ENCODE measurements at regions not wholly inside any gene's neighbourhood (a gene's known extent, or its start where the extent isn't known, plus 50 kb on each side); places are given as distances from the start of the nearest gene placed in this dataset.

DNA sequence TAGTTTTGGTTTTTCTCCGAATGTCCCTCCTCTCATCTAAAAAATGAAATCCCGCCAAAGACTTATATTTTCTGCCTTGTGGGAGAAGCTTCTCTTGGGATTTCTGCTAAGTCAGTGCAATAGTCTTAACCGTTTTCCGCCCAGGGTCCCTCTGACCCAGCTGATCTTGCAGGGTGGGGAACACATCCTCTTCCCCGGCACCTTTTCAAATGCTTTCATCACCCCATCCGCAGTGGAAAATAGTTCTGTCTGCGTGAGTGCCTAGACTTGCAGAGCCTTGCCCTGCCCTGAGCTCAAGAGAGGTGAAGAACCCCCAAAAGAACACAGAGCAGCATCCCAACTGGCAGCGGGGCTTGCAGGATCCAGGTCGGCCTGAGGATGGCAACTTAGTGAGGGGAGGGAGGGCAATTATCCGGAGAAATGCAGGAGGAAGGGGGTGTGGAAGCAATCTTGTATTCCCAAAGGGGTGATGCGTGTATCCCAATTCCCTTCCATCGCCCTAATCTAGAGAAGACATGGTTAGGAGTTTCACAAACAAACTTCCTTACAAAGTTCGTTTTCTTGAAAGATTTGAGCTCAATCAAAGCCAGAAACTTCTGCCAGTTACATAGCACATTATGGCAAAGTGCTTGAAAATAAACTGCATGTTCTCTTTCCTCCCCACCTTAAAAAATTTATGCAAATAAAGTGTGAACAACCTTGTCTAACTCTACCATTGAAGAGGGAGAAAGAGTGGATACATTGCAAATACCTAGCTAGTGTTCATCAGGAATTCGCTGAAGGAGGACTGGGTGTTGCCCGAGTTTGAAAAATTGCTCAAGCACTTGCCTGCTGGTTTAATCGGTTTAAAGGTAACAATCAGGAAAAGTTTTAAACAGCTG is 79.9 kb downstream of the NR2F2 start:
- Histone ChIP-seq H3K27ac (ENCODE audit: poor library complexity, severe bottlenecking) (no peak overlapping the region), H3K9me3 (ENCODE audit: severe bottlenecking) (no peaks in the 10 kb centered on the region), H3K4me1 (ENCODE audit: insufficient read depth, poor library complexity, severe bottlenecking) (no peaks in the 10 kb centered on the region), H3K4me3 (ENCODE audit: severe bottlenecking) (no peak overlapping the region), H3K36me3 (ENCODE audit: low read depth) (no peaks in the 10 kb centered on the region), H3K27me3 (ENCODE audit: insufficient read depth, poor library complexity, severe bottlenecking) (peaks cover 100% of the 10 kb centered on the region)
- DNase-seq (ENCODE audit: low spot score) (no peak), ATAC-seq (ENCODE audit: low read depth) (0 out of 3 replicates have a peak, but pooled peaks have one; percentile 9)
- TF ChIP-seq, protein P1, sequence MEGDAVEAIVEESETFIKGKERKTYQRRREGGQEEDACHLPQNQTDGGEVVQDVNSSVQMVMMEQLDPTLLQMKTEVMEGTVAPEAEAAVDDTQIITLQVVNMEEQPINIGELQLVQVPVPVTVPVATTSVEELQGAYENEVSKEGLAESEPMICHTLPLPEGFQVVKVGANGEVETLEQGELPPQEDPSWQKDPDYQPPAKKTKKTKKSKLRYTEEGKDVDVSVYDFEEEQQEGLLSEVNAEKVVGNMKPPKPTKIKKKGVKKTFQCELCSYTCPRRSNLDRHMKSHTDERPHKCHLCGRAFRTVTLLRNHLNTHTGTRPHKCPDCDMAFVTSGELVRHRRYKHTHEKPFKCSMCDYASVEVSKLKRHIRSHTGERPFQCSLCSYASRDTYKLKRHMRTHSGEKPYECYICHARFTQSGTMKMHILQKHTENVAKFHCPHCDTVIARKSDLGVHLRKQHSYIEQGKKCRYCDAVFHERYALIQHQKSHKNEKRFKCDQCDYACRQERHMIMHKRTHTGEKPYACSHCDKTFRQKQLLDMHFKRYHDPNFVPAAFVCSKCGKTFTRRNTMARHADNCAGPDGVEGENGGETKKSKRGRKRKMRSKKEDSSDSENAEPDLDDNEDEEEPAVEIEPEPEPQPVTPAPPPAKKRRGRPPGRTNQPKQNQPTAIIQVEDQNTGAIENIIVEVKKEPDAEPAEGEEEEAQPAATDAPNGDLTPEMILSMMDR (IDR thresholded peaks at IDR 0.05; ENCODE audit: poor library complexity, severe bottlenecking): no peak

DNA sequence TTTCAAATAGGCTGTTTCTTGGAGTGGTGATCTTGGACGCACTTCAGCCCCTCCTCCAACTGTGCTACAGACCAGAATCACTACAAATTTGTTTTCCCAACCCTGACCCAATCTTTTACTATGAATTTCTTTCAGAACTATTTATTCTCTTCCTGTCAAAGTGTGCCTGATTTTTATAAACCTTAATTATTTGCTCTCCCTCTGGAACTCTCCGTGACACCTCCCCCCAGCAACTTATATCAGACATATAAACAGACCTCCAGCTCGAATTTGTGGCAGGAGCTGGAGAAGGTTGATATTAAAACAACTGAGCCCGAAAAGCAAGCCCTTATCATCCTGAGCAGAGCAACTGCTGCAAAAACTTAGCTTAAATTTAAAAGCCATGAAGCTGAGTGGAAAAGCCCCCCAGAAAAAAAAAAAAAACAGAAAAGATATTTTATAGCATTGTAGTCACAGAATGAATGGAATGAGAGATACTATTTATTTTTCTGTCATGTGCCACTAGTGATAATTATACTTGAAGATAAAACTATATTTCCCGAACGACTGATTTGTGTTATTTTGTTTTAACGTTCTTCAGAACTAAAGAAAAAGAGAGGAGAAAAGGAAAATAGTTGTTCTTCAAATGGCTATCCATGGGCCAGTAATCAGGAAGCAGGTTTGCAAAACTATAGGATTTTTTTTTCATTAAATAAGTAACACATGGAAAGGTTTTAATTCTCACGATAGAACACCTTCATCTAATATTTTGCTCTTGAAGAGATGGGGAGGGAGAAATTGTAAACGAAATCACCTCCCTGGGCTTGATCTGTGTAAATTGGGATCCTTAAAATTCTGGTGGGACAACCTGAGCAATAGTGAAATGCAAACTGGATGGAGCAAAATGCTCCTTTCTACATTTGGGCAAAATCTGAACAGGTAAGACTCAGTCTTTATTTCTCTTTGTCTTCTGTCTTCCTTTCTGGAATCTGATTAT is 80.8 kb downstream of the NR2F2 start:
- H3K9me3 ChIP-seq (ENCODE audit: severe bottlenecking): no peaks in the 10 kb centered on the region

DNA sequence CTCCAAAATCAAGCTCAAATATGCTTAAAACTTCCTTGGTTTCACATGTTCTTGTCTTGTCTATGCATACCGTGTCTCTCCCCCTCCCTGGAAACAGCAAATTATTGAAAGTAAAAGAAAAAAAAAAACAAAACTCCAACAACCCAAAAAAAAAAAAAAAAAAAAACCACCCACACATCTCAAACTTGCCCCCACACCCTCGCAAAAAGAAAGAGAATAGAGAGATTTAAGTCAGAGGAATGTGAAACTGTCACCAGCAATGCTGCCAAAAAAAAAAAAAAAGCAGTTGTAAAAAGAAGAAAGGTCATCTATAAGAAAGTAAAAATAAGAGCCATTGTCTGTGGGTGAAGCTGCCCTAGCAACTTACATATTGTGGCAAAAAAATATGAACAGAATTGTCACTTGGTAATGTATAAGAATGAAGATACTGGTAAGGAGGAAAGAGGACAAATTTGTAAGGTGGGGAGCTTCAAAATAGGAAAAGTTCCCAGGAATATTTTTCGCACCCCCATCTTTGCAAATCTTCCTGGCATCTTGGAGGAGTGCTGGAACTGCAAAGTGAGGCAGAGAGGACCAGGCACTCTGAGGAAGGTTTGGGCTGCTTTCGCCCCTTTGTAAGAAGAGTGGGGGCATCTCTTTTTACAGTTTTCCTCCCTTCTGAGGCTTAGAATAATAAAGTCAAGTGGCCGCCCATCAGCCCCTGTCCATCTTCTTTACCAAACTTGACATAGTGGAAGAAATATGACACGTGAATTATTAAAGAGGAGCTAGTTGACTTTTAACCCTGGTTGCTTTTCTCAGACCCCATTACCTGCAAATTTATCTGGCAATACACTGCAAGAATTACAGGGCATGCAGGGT is 81.8 kb downstream of the NR2F2 start:
- Histone ChIP-seq H3K36me3 (ENCODE audit: low read depth) (no peaks in the 10 kb centered on the region), H3K4me1 (ENCODE audit: insufficient read depth, poor library complexity, severe bottlenecking) (no peaks in the 10 kb centered on the region), H3K27ac (ENCODE audit: poor library complexity, severe bottlenecking) (no peak overlapping the region), H3K4me3 (ENCODE audit: severe bottlenecking) (no peak overlapping the region), H3K9me3 (ENCODE audit: severe bottlenecking) (no peaks in the 10 kb centered on the region), H3K27me3 (ENCODE audit: insufficient read depth, poor library complexity, severe bottlenecking) (peaks cover 100% of the 10 kb centered on the region)
- ATAC-seq (ENCODE audit: low read depth): no peak
- TF ChIP-seq, protein P1 (IDR thresholded peaks at IDR 0.05; ENCODE audit: poor library complexity, severe bottlenecking): no peak
- DNase-seq (ENCODE audit: low spot score): no peak

More for the DNA sequence above, 80.8 kb downstream of the NR2F2 start:
- no peak overlapping the region for H3K4me3 ChIP-seq (ENCODE audit: severe bottlenecking)
- TF ChIP-seq, protein P1 (IDR thresholded peaks at IDR 0.05; ENCODE audit: poor library complexity, severe bottlenecking): no peak
- no peaks in the 10 kb centered on the region for H3K36me3 ChIP-seq (ENCODE audit: low read depth)
- ATAC-seq (ENCODE audit: low read depth): no peak
- no peak for DNase-seq (ENCODE audit: low spot score)
- H3K4me1 ChIP-seq (ENCODE audit: insufficient read depth, poor library complexity, severe bottlenecking): no peaks in the 10 kb centered on the region
- no peak overlapping the region for H3K27ac ChIP-seq (ENCODE audit: poor library complexity, severe bottlenecking)
- peaks cover 100% of the 10 kb centered on the region for H3K27me3 ChIP-seq (ENCODE audit: insufficient read depth, poor library complexity, severe bottlenecking)

DNA sequence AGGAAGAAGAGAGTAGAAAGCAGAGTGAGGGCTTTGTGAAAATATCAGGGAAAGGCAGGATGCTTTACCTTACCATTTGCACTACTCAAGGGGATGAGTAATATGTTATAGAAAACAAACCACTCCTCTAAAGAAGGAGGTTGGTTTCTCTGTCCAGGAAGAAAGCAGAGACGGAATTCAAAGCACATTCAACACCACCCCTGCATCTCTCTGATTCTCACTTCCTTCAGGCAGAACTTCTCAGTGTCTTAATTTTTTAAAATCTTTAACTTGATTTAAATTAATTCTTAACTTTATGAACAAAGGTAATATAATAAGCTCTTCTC is 82.4 kb downstream of the NR2F2 start:
- H3K36me3 ChIP-seq (ENCODE audit: low read depth): no peaks in the 10 kb centered on the region
- DNase-seq (ENCODE audit: low spot score) (no peak), ATAC-seq (ENCODE audit: low read depth) (peak; percentile 35; the same call in 2 of the 3 replicates)
- no peak overlapping the region for H3K27ac ChIP-seq (ENCODE audit: poor library complexity, severe bottlenecking)
- no peak overlapping the region for H3K4me3 ChIP-seq (ENCODE audit: severe bottlenecking)
- H3K27me3 ChIP-seq (ENCODE audit: insufficient read depth, poor library complexity, severe bottlenecking): peaks cover 100% of the 10 kb centered on the region
- TF ChIP-seq, protein P1 (IDR thresholded peaks at IDR 0.05; ENCODE audit: poor library complexity, severe bottlenecking): no peak
- no peaks in the 10 kb centered on the region for H3K9me3 ChIP-seq (ENCODE audit: severe bottlenecking)
- H3K4me1 ChIP-seq (ENCODE audit: insufficient read depth, poor library complexity, severe bottlenecking): no peaks in the 10 kb centered on the region
